ENCODE measurements at regions not wholly inside any gene's neighbourhood (a gene's known extent, or its start where the extent isn't known, plus 50 kb on each side); places are given as distances from the start of the nearest gene placed in this dataset.
A peak's percentile ranks its signal among the peaks of the same experiment; 100 is the strongest.
"Not testable (repeated sequence)": the region's sequence is repeated elsewhere in the genome, so short reads cannot be mapped to it uniquely, and the experiment has no call there.

GRCh38 chr15:69708436-69709122 is 256.0 kb downstream of the RPLP1 start:
- DNase-seq (ENCODE audit: low read depth in 2 of 2): not testable (repeated sequence)

- no peak for DNase-seq (ENCODE audit: low read depth in 2 of 2)
These were observed 260.4 kb downstream of the RPLP1 start for GRCh38 chr15:69712991-69713390.

- DNase-seq (ENCODE audit: low read depth in 2 of 2): no peak
These were observed 261.3 kb downstream of the RPLP1 start for GRCh38 chr15:69713726-69714559.

- DNase-seq (ENCODE audit: low read depth in 2 of 2): no peak
These were observed 262.6 kb downstream of the RPLP1 start for GRCh38 chr15:69715210-69715609.

GRCh38 chr15:69718436-69718835 is 265.8 kb downstream of the RPLP1 start:
- no peak for DNase-seq (ENCODE audit: low read depth in 2 of 2)

GRCh38 chr15:69718916-69719315 is 266.3 kb downstream of the RPLP1 start:
- no peak for DNase-seq (ENCODE audit: low read depth in 2 of 2)

- DNase-seq (ENCODE audit: low read depth in 2 of 2): peak in 1 of 2 donors; percentile 72
These were observed 267.1 kb downstream of the RPLP1 start for GRCh38 chr15:69719527-69720240.

GRCh38 chr15:69720536-69720935 is 267.9 kb downstream of the RPLP1 start:
- DNase-seq (ENCODE audit: low read depth in 2 of 2): no peak

- DNase-seq (ENCODE audit: low read depth in 2 of 2): no peak
These were observed 270.3 kb downstream of the RPLP1 start for GRCh38 chr15:69722924-69723323.

- no peak for DNase-seq (ENCODE audit: low read depth in 2 of 2)
These were observed 270.9 kb downstream of the RPLP1 start for GRCh38 chr15:69723404-69724096.

GRCh38 chr15:69724333-69724732 is 271.7 kb downstream of the RPLP1 start:
- DNase-seq (ENCODE audit: low read depth in 2 of 2): no peak

GRCh38 chr15:69725275-69725674 is 272.7 kb downstream of the RPLP1 start:
- DNase-seq (ENCODE audit: low read depth in 2 of 2): no peak

GRCh38 chr15:69725957-69726356 is 273.3 kb downstream of the RPLP1 start:
- DNase-seq (ENCODE audit: low read depth in 2 of 2): no peak

GRCh38 chr15:69727121-69727924 is 274.7 kb downstream of the RPLP1 start:
- no peak for DNase-seq (ENCODE audit: low read depth in 2 of 2)

GRCh38 chr15:69729167-69729748 is 276.6 kb downstream of the RPLP1 start:
- peak; percentile 37 to 46 for DNase-seq (ENCODE audit: low read depth in 2 of 2)

- DNase-seq (ENCODE audit: low read depth in 2 of 2): peak; percentile 20 to 52
These were observed 277.9 kb downstream of the RPLP1 start for GRCh38 chr15:69730281-69731080.

GRCh38 chr15:69731081-69731330 is 278.4 kb downstream of the RPLP1 start:
- no peak for DNase-seq (ENCODE audit: low read depth in 2 of 2)

- no peak for DNase-seq (ENCODE audit: low read depth in 2 of 2)
These were observed 279.0 kb downstream of the RPLP1 start for GRCh38 chr15:69731581-69731980.

GRCh38 chr15:69732133-69732532 is 279.5 kb downstream of the RPLP1 start:
- DNase-seq (ENCODE audit: low read depth in 2 of 2): no peak

GRCh38 chr15:69734699-69735098 is 282.1 kb downstream of the RPLP1 start:
- no peak for DNase-seq (ENCODE audit: low read depth in 2 of 2)

Measured in lung microvascular endothelial cell (primary cell).